WERI-Rb-1 (cell line): ENCODE measurements at regions not wholly inside any gene's neighbourhood (a gene's known extent, or its start where the extent isn't known, plus 50 kb on each side); places are given as distances from the start of the nearest gene placed in this dataset.

Experiments used
- DNase-seq: peaks from one replicate; pipeline ENCODE4 v3.0.0-alpha.2; 2020
- H3K27ac ChIP-seq: fragments of 250-450 bp; sonication (Bioruptor Pico); 2 replicates; pipeline ENCODE4 v1.5.1; 2020; ENCODE audit warnings: mild to moderate bottlenecking, moderate library complexity
- H3K27me3 ChIP-seq: fragments of 250-450 bp; sonication (Bioruptor Pico); 2 replicates; pipeline ENCODE4 v1.5.1; 2021; ENCODE audit warnings: mild to moderate bottlenecking, low read depth, moderate library complexity; ENCODE audit not compliant: insufficient read depth, severe bottlenecking
- H3K36me3 ChIP-seq: fragments of 250-450 bp; sonication (Bioruptor Pico); 2 replicates; pipeline ENCODE4 v1.5.1; 2020; ENCODE audit warnings: mild to moderate bottlenecking, moderate library complexity
- H3K4me3 ChIP-seq: 2 replicates; pipeline ENCODE4 v1.5.1; 2011; ENCODE audit warnings: low read depth, mild to moderate bottlenecking, control low read depth, low read length
- H3K9me3 ChIP-seq: fragments of 250-450 bp; sonication (Bioruptor Pico); 2 replicates; pipeline ENCODE4 v1.5.1; 2021; ENCODE audit warnings: mild to moderate bottlenecking, moderate library complexity; ENCODE audit not compliant: severe bottlenecking
- CTCF ChIP-seq: IDR thresholded peaks from 2 replicates; pipeline ENCODE4 v1.5.1; 2011; ENCODE audit warnings: low read depth, mild to moderate bottlenecking, control low read depth, inconsistent platforms, low read length

GRCh38 chr21:38982096-38982495 lies 176.4 kb downstream of the ETS2 start:
- TF ChIP-seq CTCF = no peak
- peaks cover 3% of the 10 kb centered on the region for H3K9me3 ChIP-seq
- H3K36me3 ChIP-seq = no peaks in the 10 kb centered on the region
- H3K4me3 ChIP-seq = no peak overlapping the region
- DNase-seq = no peak
- no peak overlapping the region for H3K27ac ChIP-seq
- H3K27me3 ChIP-seq = no peaks in the 10 kb centered on the region

DNA sequence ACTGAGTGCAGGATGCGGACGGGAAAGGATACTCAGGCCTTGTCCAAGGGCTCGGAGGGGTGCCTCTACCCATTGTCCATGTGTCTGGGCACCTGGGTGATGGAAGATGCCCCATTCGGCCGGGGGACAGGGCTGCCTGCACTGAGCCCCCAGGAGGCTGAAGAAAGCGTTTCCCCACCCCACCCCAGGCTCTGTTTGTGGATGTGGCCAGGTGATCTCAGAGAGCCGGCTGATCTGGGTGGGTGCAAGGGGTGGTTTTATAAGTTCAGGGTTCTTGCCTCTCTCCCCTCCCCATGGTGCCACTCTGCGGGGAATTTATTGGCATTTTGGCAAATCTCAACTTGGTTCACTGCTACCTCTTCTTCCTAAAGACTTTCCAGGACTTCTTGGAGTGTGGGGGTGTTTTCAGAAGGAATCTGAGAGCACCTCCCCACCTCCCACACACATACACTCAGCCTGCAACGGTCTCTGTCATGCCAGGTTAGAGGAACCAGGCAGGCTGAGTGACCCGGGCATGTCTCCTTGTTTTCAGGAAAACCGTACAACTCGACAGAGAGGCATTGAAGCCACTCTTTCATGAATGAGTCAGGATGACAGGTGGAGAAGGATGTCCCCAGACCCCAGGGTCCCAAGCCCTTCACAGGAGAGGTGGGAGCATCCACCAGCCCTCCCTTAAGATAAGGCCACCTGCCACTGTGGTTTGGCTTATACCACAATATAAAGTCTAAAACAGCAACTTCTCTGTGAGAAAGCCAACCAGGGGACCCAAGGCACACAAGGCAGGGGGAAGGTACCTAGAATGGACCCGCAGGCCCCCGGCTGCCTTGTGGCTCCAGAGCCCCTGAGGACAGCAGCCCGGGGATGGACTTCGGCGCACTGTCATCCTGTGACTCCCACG lies 174.9 kb downstream of the ETS2 start:
- no peak for DNase-seq
- peaks cover 3% of the 10 kb centered on the region for H3K9me3 ChIP-seq
- H3K36me3 ChIP-seq = no peaks in the 10 kb centered on the region
- H3K27ac ChIP-seq = no peak overlapping the region
- no peak for TF ChIP-seq CTCF
- H3K4me3 ChIP-seq = no peak overlapping the region
- H3K27me3 ChIP-seq = no peaks in the 10 kb centered on the region

DNA sequence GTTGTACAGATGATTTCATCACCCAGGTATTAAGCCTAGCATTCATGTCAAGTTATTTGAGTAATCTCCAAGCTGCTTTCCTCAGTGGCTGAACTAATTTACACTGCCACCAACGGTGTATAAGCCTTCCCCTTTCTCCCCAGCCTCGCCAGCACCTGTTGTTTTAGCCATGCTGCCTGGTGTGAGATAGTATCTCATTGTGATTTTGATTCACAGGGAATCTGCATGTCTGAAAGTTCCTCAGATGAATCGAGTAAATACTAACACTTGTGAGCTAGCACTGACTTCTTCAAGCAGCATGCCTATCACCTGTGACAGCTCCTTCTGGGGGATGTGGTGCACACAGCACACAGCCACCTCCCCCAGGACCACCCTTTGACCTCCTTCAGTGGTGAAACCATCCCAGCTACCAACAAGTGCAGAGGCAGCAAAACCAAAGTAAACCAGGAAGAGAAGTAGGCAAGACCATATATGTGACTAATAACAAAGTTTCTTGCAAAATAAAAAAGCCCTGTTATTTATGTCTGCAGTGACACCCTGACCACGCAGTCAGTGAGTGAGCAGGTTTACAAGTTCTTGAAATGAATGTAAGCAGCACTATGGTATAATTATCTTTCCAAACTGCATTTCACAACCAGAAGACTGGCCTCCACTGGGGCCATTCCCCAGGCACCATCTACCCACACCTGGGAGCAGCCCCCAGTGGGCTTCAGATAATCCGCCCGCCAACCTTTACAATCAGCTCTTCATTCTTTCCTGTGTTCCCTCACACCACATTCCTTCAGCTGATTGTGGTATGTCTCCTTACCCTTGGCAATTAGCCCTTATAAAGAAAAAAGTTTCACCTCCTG lies 173.8 kb downstream of the ETS2 start:
- H3K4me3 ChIP-seq = no peak overlapping the region
- no peaks in the 10 kb centered on the region for H3K27me3 ChIP-seq
- H3K9me3 ChIP-seq = peaks cover 3% of the 10 kb centered on the region
- H3K27ac ChIP-seq = no peak overlapping the region
- DNase-seq = no peak
- TF ChIP-seq CTCF = no peak
- no peaks in the 10 kb centered on the region for H3K36me3 ChIP-seq

GRCh38 chr21:38976900-38977299 lies 171.2 kb downstream of the ETS2 start:
- no peaks in the 10 kb centered on the region for H3K27me3 ChIP-seq
- TF ChIP-seq CTCF = no peak
- H3K27ac ChIP-seq = no peak overlapping the region
- no peaks in the 10 kb centered on the region for H3K9me3 ChIP-seq
- no peak overlapping the region for H3K4me3 ChIP-seq
- DNase-seq = no peak
- H3K36me3 ChIP-seq = no peaks in the 10 kb centered on the region

- no peak for TF ChIP-seq CTCF
- no peaks in the 10 kb centered on the region for H3K9me3 ChIP-seq
- no peaks in the 10 kb centered on the region for H3K27me3 ChIP-seq
- no peak overlapping the region for H3K27ac ChIP-seq
- no peaks in the 10 kb centered on the region for H3K36me3 ChIP-seq
- H3K4me3 ChIP-seq = no peak overlapping the region
- no peak for DNase-seq
These were observed 167.8 kb downstream of the ETS2 start for GRCh38 chr21:38973552-38973951.
